ENCODE measurements at regions not wholly inside any gene's neighbourhood (a gene's known extent, or its start where the extent isn't known, plus 50 kb on each side); places are given as distances from the start of the nearest gene placed in this dataset.

DNA sequence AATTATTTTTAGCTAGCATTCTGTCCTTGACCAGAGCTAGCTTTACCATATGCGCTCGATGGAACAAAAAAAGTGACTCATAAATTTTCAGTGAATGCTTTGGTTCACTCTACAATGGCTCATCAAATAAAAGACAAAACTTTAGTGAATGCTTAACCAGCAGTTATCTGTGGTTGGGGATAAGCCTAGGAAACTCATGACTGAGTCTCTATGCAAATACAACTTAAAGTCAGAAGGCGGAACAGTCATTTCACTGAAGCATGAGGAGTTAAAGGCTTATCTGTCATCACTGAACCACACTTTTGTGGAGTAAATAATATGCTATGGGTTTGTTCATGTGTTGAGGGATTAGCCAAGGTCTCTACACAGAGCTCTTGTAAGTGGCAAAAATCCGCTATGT lies 308.4 kb downstream of the SQOR start:
- TF ChIP-seq CTCF (IDR thresholded peaks at IDR 0.05): no peak
- no peak for TF ChIP-seq EZH2 (IDR thresholded peaks at IDR 0.05; ENCODE audit: borderline replicate concordance, insufficient read depth, low read depth, low read length, poor library complexity, severe bottlenecking)

All from B cell (primary cell).